ENCODE measurements at regions not wholly inside any gene's neighbourhood (a gene's known extent, or its start where the extent isn't known, plus 50 kb on each side); places are given as distances from the start of the nearest gene placed in this dataset.

- no peak for DNase-seq (ENCODE audit: low read depth)
Measured at GRCh38 chr4:58205446-58206235, 1095.5 kb upstream of the IGFBP7 start.

- no peak for DNase-seq (ENCODE audit: low read depth)
Measured at GRCh38 chr4:58192217-58192616, 1082.0 kb upstream of the IGFBP7 start.

GRCh38 chr4:58191109-58191508 lies 1080.9 kb upstream of the IGFBP7 start:
- no peak for DNase-seq (ENCODE audit: low read depth)

- DNase-seq (ENCODE audit: low read depth), result no peak
Measured at GRCh38 chr4:58188316-58188715, 1078.1 kb upstream of the IGFBP7 start.

GRCh38 chr4:58175024-58175423 lies 1064.8 kb upstream of the IGFBP7 start:
- no peak for DNase-seq (ENCODE audit: low read depth)

GRCh38 chr4:58166490-58166889 lies 1056.3 kb upstream of the IGFBP7 start:
- no peak for DNase-seq (ENCODE audit: low read depth)

- DNase-seq (ENCODE audit: low read depth), result no peak
Measured at GRCh38 chr4:58163156-58163555, 1053.0 kb upstream of the IGFBP7 start.

- no peak for DNase-seq (ENCODE audit: low read depth)
Measured at GRCh38 chr4:58149404-58150085, 1039.4 kb upstream of the IGFBP7 start.

- DNase-seq (ENCODE audit: low read depth), result no peak
Measured at GRCh38 chr4:58144721-58145120, 1034.5 kb upstream of the IGFBP7 start.

GRCh38 chr4:58138786-58139668 lies 1028.8 kb upstream of the IGFBP7 start:
- DNase-seq (ENCODE audit: low read depth), result no peak

- DNase-seq (ENCODE audit: low read depth), result no peak
Measured at GRCh38 chr4:58136604-58137003, 1026.4 kb upstream of the IGFBP7 start.

GRCh38 chr4:58127680-58128079 lies 1017.5 kb upstream of the IGFBP7 start:
- no peak for DNase-seq (ENCODE audit: low read depth)

- DNase-seq (ENCODE audit: low read depth), result no peak
Measured at GRCh38 chr4:58119298-58119697, 1009.1 kb upstream of the IGFBP7 start.

- no peak for DNase-seq (ENCODE audit: low read depth)
Measured at GRCh38 chr4:58113126-58113525, 1002.9 kb upstream of the IGFBP7 start.

GRCh38 chr4:58111818-58112217 lies 1001.6 kb upstream of the IGFBP7 start:
- no peak for DNase-seq (ENCODE audit: low read depth)

- no peak for DNase-seq (ENCODE audit: low read depth)
Measured at GRCh38 chr4:58093352-58093751, 983.2 kb upstream of the IGFBP7 start.

GRCh38 chr4:58090539-58090938 lies 980.4 kb upstream of the IGFBP7 start:
- DNase-seq (ENCODE audit: low read depth), result no peak

- DNase-seq (ENCODE audit: low read depth), result no peak
Measured at GRCh38 chr4:58081356-58081755, 971.2 kb upstream of the IGFBP7 start.

- DNase-seq (ENCODE audit: low read depth), result no peak
Measured at GRCh38 chr4:58075724-58076123, 965.5 kb upstream of the IGFBP7 start.

- DNase-seq (ENCODE audit: low read depth), result no peak
Measured at GRCh38 chr4:58074382-58074781, 964.2 kb upstream of the IGFBP7 start.

GRCh38 chr4:58070726-58071125 lies 960.5 kb upstream of the IGFBP7 start:
- DNase-seq (ENCODE audit: low read depth), result no peak

GRCh38 chr4:58064653-58065052 lies 954.5 kb upstream of the IGFBP7 start:
- DNase-seq (ENCODE audit: low read depth), result no peak

All from activated T-helper 1 cell treated with Interleukin-2 at 50 U/mL for 16 hours (primary cell).